GM18870 (cell line): ENCODE measurements at regions not wholly inside any gene's neighbourhood (a gene's known extent, or its start where the extent isn't known, plus 50 kb on each side); places are given as distances from the start of the nearest gene placed in this dataset.

Experiments
- ATAC-seq: cut with Tn5 transposase; IDR thresholded peaks from one replicate; pipeline ENCODE4 v1.9.1; 2021; ENCODE audit warnings: moderate library complexity; ENCODE audit not compliant: unreplicated experiment

GRCh38 chr14:54126947-54127346 lies 170.3 kb upstream of the BMP4 start:
- no peak for ATAC-seq

- no peak for ATAC-seq
Observed at GRCh38 chr14:54127526-54127925, 170.9 kb upstream of the BMP4 start.

GRCh38 chr14:54129850-54130640 lies 173.4 kb upstream of the BMP4 start:
- no peak for ATAC-seq

GRCh38 chr14:54132496-54132895 lies 175.9 kb upstream of the BMP4 start:
- ATAC-seq: no peak

- ATAC-seq: no peak
Observed at GRCh38 chr14:54133896-54134295, 177.3 kb upstream of the BMP4 start.

GRCh38 chr14:54135804-54136280 lies 179.2 kb upstream of the BMP4 start:
- ATAC-seq: no peak

- no peak for ATAC-seq
Observed at GRCh38 chr14:54136894-54137613, 180.4 kb upstream of the BMP4 start.

GRCh38 chr14:54137614-54137961 lies 181.0 kb upstream of the BMP4 start:
- no peak for ATAC-seq

GRCh38 chr14:54138024-54138353 lies 181.4 kb upstream of the BMP4 start:
- ATAC-seq: no peak

GRCh38 chr14:54138354-54139038 lies 181.9 kb upstream of the BMP4 start:
- ATAC-seq: no peak

GRCh38 chr14:54140551-54140950 lies 183.9 kb upstream of the BMP4 start:
- ATAC-seq: no peak

GRCh38 chr14:54146601-54147000 lies 190.0 kb upstream of the BMP4 start:
- no peak for ATAC-seq

GRCh38 chr14:54147282-54147681 lies 190.7 kb upstream of the BMP4 start:
- ATAC-seq: no peak

GRCh38 chr14:54147758-54148157 lies 191.1 kb upstream of the BMP4 start:
- no peak for ATAC-seq

GRCh38 chr14:54148251-54148650 lies 191.6 kb upstream of the BMP4 start:
- no peak for ATAC-seq

GRCh38 chr14:54152351-54152750 lies 195.7 kb upstream of the BMP4 start:
- ATAC-seq: no peak

- ATAC-seq: no peak
Observed at GRCh38 chr14:54166049-54166950, 209.7 kb upstream of the BMP4 start.

GRCh38 chr14:54168489-54168888 lies 211.9 kb upstream of the BMP4 start:
- ATAC-seq: no peak

GRCh38 chr14:54169254-54169924 lies 212.8 kb upstream of the BMP4 start:
- ATAC-seq: no peak

GRCh38 chr14:54170301-54170700 lies 213.7 kb upstream of the BMP4 start:
- ATAC-seq: no peak
